ENCODE measurements at regions not wholly inside any gene's neighbourhood (a gene's known extent, or its start where the extent isn't known, plus 50 kb on each side); places are given as distances from the start of the nearest gene placed in this dataset.

- TF ChIP-seq POLR2AphosphoS5 (IDR thresholded peaks at IDR 0.05): no peak
- TF ChIP-seq POLR2A (IDR thresholded peaks at IDR 0.05): no peak
Observed at GRCh38 chr2:225998116-225998515, 598.6 kb downstream of the NYAP2 start.
